ENCODE measurements at regions not wholly inside any gene's neighbourhood (a gene's known extent, or its start where the extent isn't known, plus 50 kb on each side); places are given as distances from the start of the nearest gene placed in this dataset.

DNA sequence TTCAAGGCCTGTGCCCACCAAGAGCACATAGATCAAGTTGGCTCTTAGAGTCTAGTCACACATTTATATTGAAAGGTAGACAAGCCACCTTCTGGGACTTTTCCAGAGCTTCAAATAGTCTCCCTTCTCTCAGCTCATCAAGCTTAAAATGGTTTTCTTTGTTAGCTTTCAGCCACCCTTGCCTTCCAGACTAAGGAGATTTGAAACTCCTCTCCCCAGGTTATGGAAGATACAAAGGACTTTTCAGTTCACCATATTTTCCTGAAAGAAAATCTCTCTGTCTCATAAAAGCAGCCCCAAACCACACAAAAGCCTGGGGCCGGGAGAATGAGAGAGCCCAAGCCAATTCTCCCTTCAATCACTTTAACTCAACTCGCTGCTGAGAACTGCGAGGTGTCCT is 134.1 kb downstream of the ZC3H11B start:
- no peak for ATAC-seq
- no peak for DNase-seq (ENCODE audit: low spot score)

DNA sequence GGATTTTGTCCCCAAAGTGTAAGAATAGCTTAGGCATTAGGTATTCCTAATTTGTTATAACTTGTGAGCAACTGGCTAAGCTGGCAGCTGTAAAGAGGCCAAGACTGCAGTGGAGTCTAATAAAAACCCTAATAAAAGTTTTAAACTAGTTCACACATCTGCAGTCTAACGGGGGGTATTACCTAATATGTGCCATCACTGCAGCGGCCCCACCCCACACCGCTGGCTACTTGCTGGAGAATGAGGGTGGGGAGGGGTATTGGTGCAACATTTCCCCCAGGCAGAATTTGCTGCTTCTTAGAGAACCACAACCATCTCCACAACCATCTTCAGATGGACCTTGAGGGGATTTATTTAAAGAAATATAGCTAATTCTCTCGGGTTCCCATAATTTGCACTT is 135.0 kb downstream of the ZC3H11B start:
- DNase-seq (ENCODE audit: low spot score) = no peak
- ATAC-seq = no peak

DNA sequence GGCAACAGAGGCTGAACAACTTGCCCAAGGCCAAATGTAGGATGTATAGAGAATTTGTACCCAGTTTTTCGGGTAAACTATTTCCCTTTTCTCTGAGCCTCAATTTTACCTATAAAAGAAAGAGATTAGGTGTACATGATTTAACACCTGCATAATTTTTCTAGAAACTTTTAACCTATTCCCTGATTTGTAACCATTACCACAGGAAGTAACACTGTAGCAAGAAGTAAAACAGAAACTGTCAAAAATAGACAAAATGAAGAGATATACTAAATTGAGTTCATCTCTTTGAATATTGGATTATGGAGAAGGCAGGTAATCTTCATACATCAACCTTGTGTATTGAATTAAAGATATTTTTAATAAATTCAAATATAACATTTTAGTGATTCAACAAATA is 136.2 kb downstream of the ZC3H11B start:
- no peak for ATAC-seq
- no peak for DNase-seq (ENCODE audit: low spot score)

DNA sequence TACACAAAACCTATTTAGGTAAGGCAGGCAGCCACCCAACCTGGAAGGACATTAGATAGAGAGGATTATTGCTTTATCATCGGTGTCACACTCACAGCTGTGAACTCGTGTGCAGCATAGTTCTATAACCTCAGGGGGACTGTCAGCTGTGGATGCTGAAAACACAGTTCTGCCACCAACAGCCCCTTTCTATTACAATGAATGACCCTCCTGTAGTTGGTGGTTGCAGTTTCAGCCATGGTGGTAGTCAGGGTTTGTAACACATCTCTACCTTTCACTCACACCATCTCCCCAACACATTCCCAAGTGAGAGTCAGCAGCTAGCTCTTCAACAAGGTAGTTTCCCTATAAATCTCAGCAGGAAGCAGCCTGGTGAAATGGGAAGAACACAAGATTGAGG is 136.8 kb downstream of the ZC3H11B start:
- DNase-seq (ENCODE audit: low spot score) (no peak), ATAC-seq (no peak)

DNA sequence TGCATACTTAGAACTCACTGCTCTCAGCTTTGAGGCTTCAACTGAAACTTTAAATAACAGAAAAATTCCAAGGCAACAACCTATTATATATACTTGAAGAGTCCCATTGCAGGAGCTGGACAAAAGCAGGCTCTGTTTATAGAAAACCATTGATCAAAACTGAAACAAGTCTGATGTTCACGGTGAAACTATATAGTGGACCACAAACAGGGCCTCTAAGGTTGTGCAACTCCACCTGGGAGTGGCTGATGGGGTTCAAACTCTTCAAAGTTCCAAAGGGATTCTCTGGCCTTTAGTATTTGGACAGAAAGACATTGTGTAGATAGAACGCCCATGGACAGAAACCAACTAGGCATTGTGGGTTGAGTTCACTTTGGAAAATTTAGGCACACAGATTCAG is 140.3 kb downstream of the ZC3H11B start:
- DNase-seq (ENCODE audit: low spot score) (no peak), ATAC-seq (no peak)

DNA sequence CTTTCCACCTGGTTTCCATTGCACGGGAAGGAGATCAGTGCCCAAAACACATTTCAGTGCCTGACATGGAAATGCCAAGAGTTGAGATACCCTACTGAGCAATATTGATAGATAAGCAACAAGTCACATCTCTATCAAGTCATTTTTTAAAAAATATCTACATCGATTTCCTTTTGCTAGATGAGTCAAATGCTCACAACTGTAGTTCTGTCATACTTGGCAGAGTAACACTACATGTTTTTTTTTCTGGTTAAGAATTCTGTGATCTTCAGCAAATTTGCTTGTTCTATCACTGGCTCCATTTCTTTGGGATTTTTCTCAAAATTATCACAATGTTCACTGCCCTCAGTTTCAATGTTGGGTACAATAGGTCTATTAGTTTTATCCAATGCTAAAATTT is 145.4 kb downstream of the ZC3H11B start:
- DNase-seq (ENCODE audit: low spot score) (no peak), ATAC-seq (no peak)

DNA sequence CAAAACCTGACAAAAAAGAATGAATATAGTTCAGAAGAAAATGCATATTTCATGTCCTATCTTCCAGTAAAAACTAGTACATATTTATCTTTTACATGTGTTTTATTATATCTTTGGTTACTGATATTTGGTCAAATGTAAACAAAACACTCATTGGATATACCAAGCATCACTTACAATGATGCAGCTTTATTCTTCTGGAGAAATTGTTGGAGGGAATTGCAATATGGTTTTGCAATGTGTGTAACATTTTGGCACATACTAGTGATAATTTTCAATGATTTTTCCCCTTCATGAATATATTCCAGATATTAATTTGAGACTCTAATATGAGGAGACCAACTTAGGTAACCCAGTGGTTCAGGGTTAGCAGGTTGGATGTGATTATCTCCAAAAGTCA is 146.1 kb downstream of the ZC3H11B start:
- ATAC-seq (no peak), DNase-seq (ENCODE audit: low spot score) (no peak)

DNA sequence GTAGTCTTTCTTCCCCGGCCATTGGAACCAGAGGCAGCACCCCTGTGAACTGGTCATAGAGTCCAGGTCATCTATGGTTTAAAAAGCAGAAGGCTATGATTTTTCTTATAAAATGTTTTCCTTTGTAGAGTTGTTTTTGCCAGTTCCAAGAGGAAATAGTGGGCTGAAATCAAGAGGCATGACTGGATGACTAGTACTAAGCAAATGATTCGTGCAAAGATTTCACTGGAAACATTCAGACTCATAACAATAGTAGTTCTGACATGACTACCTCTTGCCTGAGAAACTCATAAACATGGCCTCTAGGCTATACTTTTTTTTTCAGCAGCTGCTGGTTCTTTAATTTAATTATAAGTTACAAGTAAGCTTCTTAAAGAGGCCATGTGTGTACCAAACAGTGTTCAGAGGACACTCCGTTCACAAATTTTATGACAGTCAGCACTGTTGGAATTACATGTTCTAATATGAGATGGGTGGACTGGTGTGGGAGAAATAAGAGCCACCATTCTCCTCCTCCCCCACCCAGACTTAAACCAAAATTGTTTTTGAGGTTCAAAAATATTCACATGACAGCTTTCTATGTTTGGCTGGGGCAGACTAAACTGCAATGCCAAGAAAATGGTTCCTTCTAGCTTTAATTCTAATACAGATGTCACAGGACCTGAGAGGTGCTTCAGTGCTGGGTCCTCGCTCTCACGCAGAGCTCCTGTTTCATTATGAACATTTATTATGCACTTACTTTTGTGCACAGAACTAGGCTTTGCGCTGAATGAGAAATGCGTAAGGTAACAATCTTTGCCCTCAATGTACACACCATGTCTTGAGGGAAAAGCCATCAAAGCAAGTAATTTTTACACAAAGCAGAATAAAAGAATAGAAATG is 147.5 kb downstream of the ZC3H11B start:
- no peak for DNase-seq (ENCODE audit: low spot score)
- ATAC-seq = no peak

DNA sequence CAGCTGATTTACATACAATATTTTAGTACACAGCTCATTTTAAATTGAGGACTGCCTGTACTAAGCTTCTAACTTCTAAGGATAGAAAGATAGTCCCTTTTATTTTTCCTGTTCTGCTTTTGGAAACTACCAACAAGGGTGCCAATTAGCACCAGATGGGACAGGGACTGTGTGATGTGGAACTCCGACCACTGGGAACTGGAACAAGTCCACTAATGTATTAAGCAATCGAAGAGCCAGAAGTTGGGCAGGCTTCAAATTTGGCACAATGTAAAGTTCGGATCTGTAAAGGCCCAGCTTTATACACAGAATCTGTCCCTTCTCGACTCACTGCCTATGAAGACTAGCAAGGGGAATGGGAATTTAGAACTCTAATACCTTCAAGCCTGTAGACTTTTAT is 149.3 kb downstream of the ZC3H11B start:
- DNase-seq (ENCODE audit: low spot score) (no peak), ATAC-seq (peak; percentile 63)

DNA sequence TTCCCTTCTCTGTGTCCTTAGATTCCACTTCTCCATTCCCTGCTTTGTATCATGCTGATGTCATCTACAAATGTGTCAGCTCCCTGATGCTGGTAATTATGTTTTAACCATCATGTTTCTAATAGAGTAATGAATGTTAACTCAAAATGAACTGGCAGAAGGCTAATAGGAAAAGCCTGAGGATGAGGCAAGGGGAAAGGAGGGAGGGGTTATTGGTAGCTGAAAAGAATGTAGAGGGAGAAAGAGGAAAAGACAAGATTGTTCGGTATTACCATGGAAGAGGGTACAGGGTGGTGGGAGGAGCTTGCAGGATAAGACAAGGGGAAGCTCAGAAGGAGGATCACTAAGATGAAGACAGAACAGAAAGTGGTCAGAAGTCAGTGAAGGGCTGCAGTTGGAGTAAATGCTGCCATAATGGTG is 150.9 kb downstream of the ZC3H11B start:
- ATAC-seq (no peak), DNase-seq (ENCODE audit: low spot score) (no peak)

DNA sequence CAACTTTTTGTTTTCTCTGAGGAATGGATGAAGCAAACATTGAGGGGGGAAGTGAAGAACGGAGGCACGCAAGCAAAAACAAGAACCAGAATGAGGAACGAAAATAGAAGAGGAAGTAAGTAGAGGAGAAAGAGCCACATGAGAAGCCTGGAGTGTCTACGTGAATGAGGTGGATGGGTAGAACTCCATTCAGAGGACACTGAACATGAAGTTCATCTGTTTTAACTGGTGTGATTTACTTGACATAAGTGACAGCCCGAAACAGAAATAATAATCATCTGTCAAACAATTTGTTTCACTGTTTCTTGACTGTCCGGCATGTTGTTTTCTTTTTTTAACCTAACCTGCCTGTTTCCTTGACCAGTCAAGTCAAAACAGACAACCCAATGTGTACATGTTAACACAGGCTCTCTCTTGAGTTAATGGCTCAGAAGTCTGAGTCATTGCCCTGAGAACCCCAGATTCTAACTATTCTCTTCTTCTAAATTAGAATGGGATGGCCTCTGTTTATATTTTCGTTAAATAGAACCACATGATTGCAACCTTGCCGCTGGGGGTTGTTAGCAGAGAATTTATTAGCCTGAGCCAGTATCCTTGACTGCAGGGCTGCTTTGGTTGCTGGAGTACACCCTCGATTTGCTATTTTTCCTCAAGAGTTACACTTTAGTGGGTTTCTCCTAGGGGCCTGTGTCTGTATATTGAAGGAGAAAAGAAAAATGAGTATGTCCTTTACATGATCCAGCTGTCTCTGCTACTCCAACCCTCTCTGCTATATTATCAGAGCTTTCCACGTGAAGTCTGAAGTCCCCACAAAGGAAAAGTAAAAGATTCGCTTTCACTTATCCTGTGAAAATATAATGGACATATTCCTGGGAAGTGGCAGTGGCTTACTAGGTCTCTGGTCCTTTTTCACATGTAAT is 151.7 kb downstream of the ZC3H11B start:
- DNase-seq (ENCODE audit: low spot score) (no peak), ATAC-seq (no peak)

DNA sequence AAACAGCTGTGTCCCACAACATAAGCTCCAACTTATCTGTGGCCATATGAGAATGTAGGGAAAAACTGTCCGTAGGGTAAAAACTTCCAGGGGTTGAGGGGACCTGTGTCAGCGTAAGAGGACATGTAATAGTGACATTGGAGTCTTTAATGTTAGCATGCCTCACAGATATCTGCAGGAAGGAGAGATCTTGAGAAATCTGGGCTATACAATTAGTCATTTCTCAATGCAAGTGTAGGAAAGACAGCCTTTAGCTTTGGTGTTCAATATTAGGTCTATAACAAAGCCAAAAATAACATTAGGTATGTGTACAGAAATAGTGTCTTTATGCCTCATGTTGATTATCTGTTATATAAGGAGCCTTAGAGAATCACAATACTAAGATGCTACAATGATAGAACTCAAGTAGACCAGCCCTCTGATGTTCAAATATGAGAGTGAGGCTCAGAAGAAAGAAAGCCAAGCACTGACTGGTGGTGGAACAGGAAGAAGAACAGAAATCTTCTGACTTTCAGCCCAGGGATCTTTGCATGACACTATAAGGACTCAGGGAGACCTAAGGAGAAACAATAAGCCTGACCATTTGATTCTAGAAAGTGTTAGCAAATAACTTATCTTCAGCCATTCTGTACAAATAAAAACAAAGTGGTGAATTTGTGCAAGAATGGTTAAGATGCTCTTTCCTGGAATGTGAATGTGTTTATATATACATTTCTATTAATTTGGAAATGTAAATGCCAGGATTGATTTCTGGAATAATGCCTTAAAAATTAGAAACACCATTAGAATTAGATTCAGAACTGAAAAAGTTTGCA is 152.6 kb downstream of the ZC3H11B start:
- no peak for ATAC-seq
- no peak for DNase-seq (ENCODE audit: low spot score)

DNA sequence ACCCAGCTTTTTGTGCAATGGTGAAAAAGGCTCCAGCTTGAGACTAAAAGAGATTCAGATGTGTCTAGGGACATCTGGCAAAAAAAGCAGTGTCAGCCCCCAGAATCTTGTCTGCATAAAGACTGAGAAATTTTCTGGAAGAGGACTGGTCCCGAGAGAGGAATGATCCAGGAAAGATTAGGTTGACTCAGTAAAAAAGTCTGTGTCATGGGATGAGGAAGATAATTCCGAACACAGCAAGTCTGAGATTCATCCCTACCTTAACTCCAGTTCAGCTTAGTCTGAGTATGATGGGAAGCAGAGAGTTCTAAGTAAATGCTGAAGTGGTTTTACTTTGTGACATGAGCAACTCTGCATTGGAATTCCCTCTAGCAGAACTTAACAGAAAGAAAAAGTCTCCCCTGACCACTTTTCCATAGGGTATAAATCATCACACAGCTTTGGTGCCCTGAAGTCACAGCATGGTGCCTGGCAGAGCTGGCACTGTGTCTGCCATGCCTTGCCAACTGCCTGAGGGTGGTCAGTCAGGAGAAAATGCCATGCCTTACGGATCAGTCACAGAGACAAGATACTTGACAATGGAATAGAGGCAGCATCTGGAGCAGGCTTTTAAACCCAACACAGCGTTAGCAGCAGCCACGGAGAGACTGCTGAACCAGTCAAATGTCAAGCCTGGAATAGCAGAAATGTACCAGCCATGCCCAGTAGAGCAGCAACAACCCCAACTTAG is 153.4 kb downstream of the ZC3H11B start:
- ATAC-seq (no peak), DNase-seq (ENCODE audit: low spot score) (no peak)

DNA sequence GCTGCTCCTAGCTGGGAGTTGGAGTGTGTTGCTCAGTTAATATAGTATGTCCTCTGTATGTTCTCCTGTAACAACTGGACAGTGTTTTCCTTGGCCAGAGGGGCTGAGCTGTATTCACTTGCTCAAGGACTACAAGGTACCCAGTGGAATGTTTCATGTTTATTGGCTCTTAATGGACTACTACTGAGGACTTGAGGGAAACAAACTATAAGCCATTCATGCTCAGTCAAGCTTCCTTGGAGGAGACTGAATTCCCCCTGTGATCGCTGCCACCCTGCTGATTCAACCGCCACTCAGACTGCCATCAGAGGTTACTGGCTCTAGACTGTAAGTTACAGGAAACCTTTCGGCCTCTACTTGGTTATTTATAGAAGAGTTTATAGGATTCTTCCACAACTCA is 166.6 kb downstream of the ZC3H11B start:
- DNase-seq (ENCODE audit: low spot score) (no peak), ATAC-seq (no peak)

DNA sequence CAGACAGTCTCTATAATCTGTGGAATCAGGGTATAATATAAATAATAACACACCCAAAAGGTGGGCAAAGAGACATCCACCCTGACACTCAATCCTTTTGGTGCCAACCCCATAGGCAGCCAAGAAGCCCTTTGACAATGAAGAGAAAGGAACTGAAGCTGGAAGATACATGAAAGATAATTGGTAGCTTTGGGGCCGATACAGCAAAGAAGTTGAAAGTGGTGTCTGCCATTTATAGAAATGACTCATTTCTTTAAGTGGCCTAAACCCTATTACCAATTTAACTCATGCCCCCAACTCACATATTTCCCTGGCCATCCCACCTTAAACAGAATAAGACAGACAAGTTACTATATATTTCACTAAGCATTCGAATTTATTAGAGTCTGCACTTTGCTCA is 167.0 kb downstream of the ZC3H11B start:
- DNase-seq (ENCODE audit: low spot score) (no peak), ATAC-seq (no peak)

DNA sequence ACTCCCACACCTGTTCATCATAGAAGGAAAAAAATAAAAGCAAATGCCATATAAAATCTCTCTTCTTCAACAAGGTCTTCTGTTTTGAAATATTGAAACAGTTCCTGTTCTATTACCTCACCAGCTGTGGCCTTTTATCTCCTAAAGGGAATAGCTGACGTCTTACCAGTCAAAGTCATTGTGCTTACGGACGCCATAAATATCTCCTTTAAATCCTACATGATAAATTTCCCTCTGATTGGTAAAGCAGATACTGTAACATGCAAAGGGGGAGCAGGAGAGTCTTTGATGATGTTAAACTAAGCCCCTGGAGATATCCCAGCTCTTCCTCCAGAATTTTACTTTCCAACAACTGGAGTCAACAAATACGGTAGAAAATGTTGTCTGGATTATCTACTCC is 168.4 kb downstream of the ZC3H11B start:
- DNase-seq (ENCODE audit: low spot score) (no peak), ATAC-seq (no peak)

DNA sequence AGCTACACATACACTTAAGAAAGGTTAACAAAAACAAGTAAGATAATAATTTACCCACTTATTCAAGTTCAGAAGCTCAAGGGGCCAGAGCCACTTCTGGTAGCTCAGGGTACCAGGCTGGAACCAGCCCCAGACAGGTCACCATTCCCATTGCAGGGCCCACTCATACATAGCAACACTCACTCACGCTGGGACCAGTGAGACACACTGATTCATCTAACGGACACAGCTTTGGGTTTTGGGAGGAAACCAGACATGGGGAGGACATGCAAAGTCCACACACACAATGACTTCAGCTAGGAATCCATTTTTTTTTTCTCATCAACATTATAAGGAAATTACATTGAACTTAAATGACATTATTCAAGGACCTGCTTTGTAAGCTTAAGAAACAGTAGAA is 169.1 kb downstream of the ZC3H11B start:
- no peak for DNase-seq (ENCODE audit: low spot score)

DNA sequence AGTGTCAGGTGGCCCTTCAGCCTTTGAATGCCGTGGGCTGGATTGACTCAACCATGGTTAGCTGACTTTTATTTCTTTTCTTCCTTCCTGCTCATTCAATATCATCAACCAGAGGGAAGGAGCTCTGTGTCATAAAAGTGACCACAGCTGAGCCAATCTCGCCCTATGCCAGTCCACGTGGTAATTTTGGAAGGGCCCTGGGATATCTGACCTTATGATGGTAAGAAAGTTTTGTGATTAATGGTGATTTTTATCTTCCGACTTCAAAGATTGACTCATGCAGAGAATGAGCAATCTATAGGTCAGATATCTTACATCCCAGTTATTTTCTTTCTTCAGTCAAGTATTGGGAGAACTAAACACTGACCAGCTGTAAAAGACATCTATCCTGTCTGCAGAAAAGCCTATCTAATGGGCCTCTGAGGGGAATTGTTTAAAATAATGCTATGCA is 170.3 kb downstream of the ZC3H11B start:
- no peak for ATAC-seq

More for the DNA sequence above, 169.1 kb downstream of the ZC3H11B start:
- ATAC-seq = no peak

DNA sequence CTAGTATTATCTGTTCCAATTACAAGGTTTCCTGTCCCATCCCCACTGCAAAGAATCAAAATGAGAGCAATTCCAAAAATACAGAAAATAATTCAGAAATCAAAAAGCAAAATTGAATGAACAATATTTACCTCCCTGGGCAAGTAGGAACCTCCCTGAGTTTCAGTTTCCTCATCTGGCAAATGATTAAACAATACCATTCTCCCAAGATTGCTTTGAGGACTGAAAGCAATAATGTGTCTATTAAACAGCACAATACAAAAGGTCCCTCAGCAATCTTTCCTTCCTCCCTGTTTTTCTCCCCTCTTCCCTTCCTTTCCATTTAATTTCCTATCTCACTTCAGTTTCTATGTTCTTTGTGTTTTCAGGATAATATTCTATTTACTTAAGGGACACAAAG is 171.0 kb downstream of the ZC3H11B start:
- ATAC-seq = no peak
- no peak for DNase-seq (ENCODE audit: low spot score)

More for the DNA sequence above, 170.3 kb downstream of the ZC3H11B start:
- DNase-seq (ENCODE audit: low spot score) = no peak

DNA sequence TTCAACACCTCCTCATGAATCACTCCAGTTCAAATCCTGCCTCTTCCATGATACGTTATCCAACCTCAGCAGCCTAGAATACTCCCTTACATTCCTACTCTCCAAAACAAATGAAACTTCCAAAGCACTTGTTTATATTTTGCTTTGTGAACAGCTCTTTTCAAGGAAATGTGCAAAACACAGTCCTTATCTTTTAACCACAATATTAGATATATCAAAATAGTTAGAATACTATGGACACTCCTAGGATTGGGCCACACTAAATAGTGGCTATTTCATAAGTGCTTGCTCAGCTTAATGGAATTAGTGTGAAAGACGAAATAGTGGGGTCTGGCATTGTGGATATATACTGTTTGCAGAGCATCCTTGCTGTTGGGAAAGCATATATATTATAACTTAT is 173.5 kb downstream of the ZC3H11B start:
- no peak for DNase-seq (ENCODE audit: low spot score)
- ATAC-seq = no peak
